IPS-18c (cell line): ENCODE measurements at regions not wholly inside any gene's neighbourhood (a gene's known extent, or its start where the extent isn't known, plus 50 kb on each side); places are given as distances from the start of the nearest gene placed in this dataset.

ENCODE experiments used
- H3K4me3 ChIP-seq: 2 replicates; pipeline ENCODE4 v1.7.0; 2013; ENCODE audit warnings: low read depth, mild to moderate bottlenecking, low read length, moderate library complexity; ENCODE audit not compliant: insufficient read depth
- H3K9me3 ChIP-seq: one replicate; pipeline ENCODE4 v1.6.1; 2013; ENCODE audit warnings: mild to moderate bottlenecking, low read length, moderate library complexity; ENCODE audit not compliant: control insufficient read depth, insufficient read depth

- H3K9me3 ChIP-seq, result no peaks in the 10 kb centered on the region
- H3K4me3 ChIP-seq, result no peak overlapping the region
Measured at GRCh38 chr2:144208924-144209323, 311.0 kb downstream of the ZEB2 start.

GRCh38 chr2:144206019-144206418 lies 313.9 kb downstream of the ZEB2 start:
- no peak overlapping the region for H3K4me3 ChIP-seq
- H3K9me3 ChIP-seq, result no peaks in the 10 kb centered on the region

GRCh38 chr2:144201868-144202468 lies 318.0 kb downstream of the ZEB2 start:
- H3K9me3 ChIP-seq, result no peaks in the 10 kb centered on the region
- H3K4me3 ChIP-seq, result no peak overlapping the region

GRCh38 chr2:144201126-144201525 lies 318.8 kb downstream of the ZEB2 start:
- Histone ChIP-seq H3K4me3 (no peak overlapping the region), H3K9me3 (no peaks in the 10 kb centered on the region)

- H3K9me3 ChIP-seq, result no peaks in the 10 kb centered on the region
- no peak overlapping the region for H3K4me3 ChIP-seq
Measured at GRCh38 chr2:144198116-144198515, 321.8 kb downstream of the ZEB2 start.

- H3K4me3 ChIP-seq, result no peak overlapping the region
- H3K9me3 ChIP-seq, result no peaks in the 10 kb centered on the region
Measured at GRCh38 chr2:144194326-144195071, 325.4 kb downstream of the ZEB2 start.

GRCh38 chr2:144190908-144191605 lies 328.9 kb downstream of the ZEB2 start:
- H3K9me3 ChIP-seq, result no peaks in the 10 kb centered on the region
- H3K4me3 ChIP-seq, result no peak overlapping the region

GRCh38 chr2:144183727-144184126 lies 336.2 kb downstream of the ZEB2 start:
- no peaks in the 10 kb centered on the region for H3K9me3 ChIP-seq
- H3K4me3 ChIP-seq, result no peak overlapping the region

- no peak overlapping the region for H3K4me3 ChIP-seq
- H3K9me3 ChIP-seq, result no peaks in the 10 kb centered on the region
Measured at GRCh38 chr2:144181001-144181400, 338.9 kb downstream of the ZEB2 start.

GRCh38 chr2:144180131-144180530 lies 339.8 kb downstream of the ZEB2 start:
- Histone ChIP-seq H3K9me3 (no peaks in the 10 kb centered on the region), H3K4me3 (no peak overlapping the region)

- Histone ChIP-seq H3K9me3 (peaks cover 2% of the 10 kb centered on the region), H3K4me3 (no peak overlapping the region)
Measured at GRCh38 chr2:144170179-144170578, 349.7 kb downstream of the ZEB2 start.

- peaks cover 2% of the 10 kb centered on the region for H3K9me3 ChIP-seq
- no peak overlapping the region for H3K4me3 ChIP-seq
Measured at GRCh38 chr2:144166743-144167142, 353.2 kb downstream of the ZEB2 start.

GRCh38 chr2:144165599-144166250 lies 354.2 kb downstream of the ZEB2 start:
- Histone ChIP-seq H3K4me3 (no peak overlapping the region), H3K9me3 (peaks cover 2% of the 10 kb centered on the region)

- H3K9me3 ChIP-seq, result no peaks in the 10 kb centered on the region
- no peak overlapping the region for H3K4me3 ChIP-seq
Measured at GRCh38 chr2:144163592-144163991, 356.3 kb downstream of the ZEB2 start.

GRCh38 chr2:144162652-144163051 lies 357.3 kb downstream of the ZEB2 start:
- Histone ChIP-seq H3K4me3 (no peak overlapping the region), H3K9me3 (no peaks in the 10 kb centered on the region)

- Histone ChIP-seq H3K4me3 (no peak overlapping the region), H3K9me3 (no peaks in the 10 kb centered on the region)
Measured at GRCh38 chr2:144161061-144161460, 358.9 kb downstream of the ZEB2 start.

GRCh38 chr2:144159240-144159639 lies 360.7 kb downstream of the ZEB2 start:
- Histone ChIP-seq H3K4me3 (no peak overlapping the region), H3K9me3 (no peaks in the 10 kb centered on the region)

- no peak overlapping the region for H3K4me3 ChIP-seq
- H3K9me3 ChIP-seq, result no peaks in the 10 kb centered on the region
Measured at GRCh38 chr2:144158096-144158495, 361.8 kb downstream of the ZEB2 start.
